A673 (cell line): ENCODE measurements at regions not wholly inside any gene's neighbourhood (a gene's known extent, or its start where the extent isn't known, plus 50 kb on each side); places are given as distances from the start of the nearest gene placed in this dataset.

Experiments used
- BruUV-seq: library from RNA; stranded (reverse); fragments of 400-500 nt; replicated peaks from 2 replicates; lab custom pipeline; 2021; lab: Mats Ljungman, UMichigan
- CTCF ChIA-PET: fragments of 300-600 bp; sonication (Branson Sonifier 250); formaldehyde crosslinking; loops from one replicate; lab custom pipeline; 2022; ENCODE audit warnings: antibody characterized with exemption; lab: Charles Lee
- POLR2A ChIA-PET: fragments of 300-600 bp; sonication (Branson Sonifier 250); formaldehyde crosslinking; loops from one replicate; lab custom pipeline; 2022; ENCODE audit warnings: antibody characterized with exemption; ENCODE audit not compliant: low non-redundant PET; lab: Charles Lee
- DNase-seq: peaks from one replicate; pipeline ENCODE4 v3.0.0-alpha.2; 2015; ENCODE audit warnings: low spot score
- H3K27ac ChIP-seq: fragments of 200-600 bp; sonication (generic); 2 replicates; pipeline ENCODE4 v1.5.1; 2016; ENCODE audit warnings: mixed run types, low read depth, mild to moderate bottlenecking, mixed read lengths, antibody characterized with exemption, low read length; ENCODE audit not compliant: poor library complexity, severe bottlenecking
- H3K27me3 ChIP-seq: fragments of 200-600 bp; sonication (generic); replicated peaks from 2 replicates; pipeline ENCODE4 v1.6.1; 2017; ENCODE audit warnings: mixed run types, low read depth, mild to moderate bottlenecking, mixed read lengths, antibody characterized with exemption, low read length; ENCODE audit not compliant: insufficient read depth, poor library complexity
- H3K36me3 ChIP-seq: fragments of 200-600 bp; sonication (generic); 2 replicates; pipeline ENCODE4 v1.6.1; 2016; ENCODE audit warnings: mixed run types, mild to moderate bottlenecking, mixed read lengths, antibody characterized with exemption, low read length; ENCODE audit not compliant: insufficient read depth, poor library complexity, severe bottlenecking
- H3K4me1 ChIP-seq: fragments of 200-600 bp; sonication (generic); 2 replicates; pipeline ENCODE4 v1.6.1; 2017; ENCODE audit warnings: mixed run types, mild to moderate bottlenecking, mixed read lengths, antibody characterized with exemption, low read length; ENCODE audit not compliant: insufficient read depth, poor library complexity, severe bottlenecking
- H3K4me3 ChIP-seq: fragments of 200-600 bp; sonication (generic); 2 replicates; pipeline ENCODE4 v1.5.1; 2016; ENCODE audit warnings: low read depth, mixed run types, mild to moderate bottlenecking, mixed read lengths, low read length; ENCODE audit not compliant: poor library complexity, severe bottlenecking
- H3K9me3 ChIP-seq: fragments of 200-600 bp; sonication (generic); 2 replicates; pipeline ENCODE4 v1.6.1; 2016; ENCODE audit warnings: mixed run types, low read depth, mild to moderate bottlenecking, mixed read lengths, antibody characterized with exemption, low read length; ENCODE audit not compliant: poor library complexity, severe bottlenecking
- CTCF ChIP-seq: fragments of 300-800, 200-600 bp; sonication (generic); conservative IDR thresholded peaks from 2 replicates; pipeline ENCODE4 v1.5.1; 2017; ENCODE audit warnings: low read depth, mild to moderate bottlenecking, antibody characterized with exemption, low read length, moderate library complexity, mixed read lengths
- EZH2 ChIP-seq: fragments of 200-600 bp; sonication (generic); IDR thresholded peaks from 2 replicates; pipeline ENCODE4 v1.6.1; 2017; ENCODE audit warnings: borderline replicate concordance, low read depth, mild to moderate bottlenecking, mixed read lengths, antibody characterized with exemption, low read length; ENCODE audit not compliant: poor library complexity, severe bottlenecking
- intact Hi-C: fragments of 100-400 bp; cut with micrococcal nuclease; formaldehyde crosslinking; loops from one replicate; pipeline ENCODE4 v1.10.0; 2022; ENCODE audit not compliant: unreplicated experiment

- no peak for DNase-seq
- TF ChIP-seq EZH2 (no peak), CTCF (no peak)
- Histone ChIP-seq H3K36me3 (no peaks in the 10 kb centered on the region), H3K9me3 (no peaks in the 10 kb centered on the region), H3K4me1 (no peaks in the 10 kb centered on the region), H3K4me3 (no peak overlapping the region), H3K27me3 (no peaks in the 10 kb centered on the region), H3K27ac (no peak overlapping the region)
- intact Hi-C loops: no loop called here
- no TSS peak for BruUV-seq
- ChIA-PET CTCF (no interaction called here), POLR2A (no interaction called here)
Measured at GRCh38 chr9:108442627-108443018, 413.2 kb downstream of the ACTL7B start.

DNA sequence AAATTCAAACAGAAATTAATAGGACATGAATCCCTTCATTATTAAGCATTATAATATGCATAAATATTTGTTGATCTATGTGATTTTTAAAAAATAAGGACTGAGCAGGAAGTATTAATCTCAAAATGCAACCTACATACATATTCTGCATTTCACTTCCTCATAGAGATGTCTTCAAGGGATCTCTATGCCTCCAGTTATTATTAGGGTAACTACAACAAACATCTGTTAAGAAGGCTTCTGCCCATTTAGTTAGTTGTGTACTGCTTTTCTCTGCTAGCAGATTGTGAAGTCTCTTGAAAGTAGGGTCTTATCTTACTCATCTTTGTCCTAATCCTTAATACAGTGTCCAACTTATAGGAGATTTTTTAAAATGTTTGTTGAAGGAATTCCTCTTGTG is 414.1 kb downstream of the ACTL7B start:
- Histone ChIP-seq H3K36me3 (no peaks in the 10 kb centered on the region), H3K27ac (no peak overlapping the region), H3K9me3 (no peaks in the 10 kb centered on the region), H3K27me3 (no peaks in the 10 kb centered on the region), H3K4me3 (no peak overlapping the region), H3K4me1 (no peaks in the 10 kb centered on the region)
- intact Hi-C loops: no loop called here
- ChIA-PET CTCF (no interaction called here), POLR2A (no interaction called here)
- TF ChIP-seq EZH2 (no peak), CTCF (no peak)
- no peak for DNase-seq
- no TSS peak for BruUV-seq

DNA sequence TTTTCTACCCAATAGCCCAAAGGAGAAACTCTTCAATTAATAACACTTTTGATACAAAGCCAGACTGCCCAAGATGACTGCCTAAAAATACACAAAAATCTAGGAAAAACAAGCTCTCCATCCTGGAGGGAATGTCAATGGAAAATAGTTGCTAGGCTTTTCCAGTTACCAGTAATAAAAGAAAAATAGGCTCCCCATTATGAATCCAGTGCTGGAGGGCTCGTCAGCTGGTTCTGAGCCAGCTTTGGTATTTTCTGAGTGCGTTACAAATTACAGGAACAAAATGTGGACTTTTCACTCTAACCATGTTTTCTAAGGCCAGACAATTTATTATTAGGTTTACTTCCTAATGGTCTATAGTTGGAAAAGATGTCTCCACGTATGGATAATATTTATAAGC is 414.5 kb downstream of the ACTL7B start:
- no peak for DNase-seq
- no peaks in the 10 kb centered on the region for H3K9me3 ChIP-seq
- ChIA-PET POLR2A (interaction anchor here (0.7 kb wide), 1 partner anchor 982 kb away, joined by 3 read pairs; no protein-coding TSS in a partner anchor), CTCF (no interaction called here)
- H3K36me3 ChIP-seq: no peaks in the 10 kb centered on the region
- no peaks in the 10 kb centered on the region for H3K4me1 ChIP-seq
- no peak overlapping the region for H3K4me3 ChIP-seq
- intact Hi-C loops: no loop called here
- H3K27ac ChIP-seq: no peak overlapping the region
- no TSS peak for BruUV-seq
- H3K27me3 ChIP-seq: no peaks in the 10 kb centered on the region
- TF ChIP-seq EZH2 (no peak), CTCF (no peak)
